Panc1 (cell line): ENCODE measurements at regions not wholly inside any gene's neighbourhood (a gene's known extent, or its start where the extent isn't known, plus 50 kb on each side); places are given as distances from the start of the nearest gene placed in this dataset.

Experiments
- CTCF ChIP-seq: fragments of 450-650 bp; IDR thresholded peaks from 2 replicates; pipeline ENCODE4 v1.5.1; 2017; ENCODE audit warnings: mild to moderate bottlenecking
- SIN3A ChIP-seq: IDR thresholded peaks from 2 replicates; pipeline ENCODE4 v1.6.1; 2012; ENCODE audit warnings: low read depth, mild to moderate bottlenecking, low read length, moderate library complexity, borderline replicate concordance; ENCODE audit not compliant: insufficient read depth

DNA sequence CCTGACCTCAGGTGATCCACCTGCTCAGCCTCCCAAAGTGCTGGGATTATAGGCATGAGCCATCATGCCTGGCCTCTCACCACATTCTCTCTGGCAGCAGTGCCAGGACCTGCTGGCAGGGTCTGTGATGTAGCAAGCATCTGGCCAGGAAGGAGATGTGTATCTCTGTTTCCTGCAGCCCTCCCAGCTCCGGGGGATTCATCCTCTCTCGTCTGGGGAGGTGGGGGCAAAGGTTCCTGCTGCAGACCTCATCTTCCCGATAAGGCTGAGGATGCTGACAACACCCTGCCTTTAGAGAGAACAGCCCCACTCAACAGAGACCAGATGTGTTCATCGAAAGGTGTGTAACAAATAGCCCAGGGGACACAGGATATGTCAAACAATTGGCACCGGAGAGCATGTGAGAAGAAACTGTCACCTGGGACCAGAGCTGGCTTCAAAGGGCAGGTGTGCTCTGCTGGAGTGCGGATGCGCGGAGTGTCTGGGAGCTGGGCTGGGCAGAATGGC, 54.8 kb upstream of the SEC14L1 start:
- TF ChIP-seq CTCF: no peak
- TF ChIP-seq SIN3A: no peak
